A172 (cell line): ENCODE measurements at regions not wholly inside any gene's neighbourhood (a gene's known extent, or its start where the extent isn't known, plus 50 kb on each side); places are given as distances from the start of the nearest gene placed in this dataset.

Source experiments
- DNase-seq: peaks from one replicate; pipeline ENCODE4 v3.0.0-alpha.2; 2015; ENCODE audit warnings: low spot score

DNA sequence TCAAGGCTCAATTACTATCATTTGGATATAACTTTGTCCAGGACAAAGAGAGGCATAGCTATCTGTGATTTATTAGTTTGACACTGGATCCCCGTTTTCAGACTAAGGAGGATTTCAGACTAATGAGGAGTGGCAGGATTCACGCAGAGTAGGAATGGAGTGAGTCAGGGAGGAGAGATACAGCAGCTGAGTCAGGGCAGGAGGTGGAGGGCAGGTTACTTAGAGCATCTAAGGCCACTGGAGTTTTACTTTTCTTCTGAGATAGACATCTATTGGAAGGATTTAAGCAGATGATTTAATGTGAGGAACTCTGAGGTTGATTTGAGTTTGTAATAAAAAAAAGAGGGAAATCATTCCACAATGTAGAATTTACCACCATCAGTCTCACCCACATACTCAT is 110.6 kb downstream of the RPIA start:
- DNase-seq: peak; percentile 45

GRCh38 chr2:88807237-88807962 is 115.9 kb downstream of the RPIA start:
- DNase-seq: no peak

GRCh38 chr2:88808083-88808482 is 116.6 kb downstream of the RPIA start:
- DNase-seq: no peak

- no peak for DNase-seq
Measured at GRCh38 chr2:88808652-88809051, 117.2 kb downstream of the RPIA start.

- no peak for DNase-seq
Measured at GRCh38 chr2:88809216-88809615, 117.7 kb downstream of the RPIA start.

DNA sequence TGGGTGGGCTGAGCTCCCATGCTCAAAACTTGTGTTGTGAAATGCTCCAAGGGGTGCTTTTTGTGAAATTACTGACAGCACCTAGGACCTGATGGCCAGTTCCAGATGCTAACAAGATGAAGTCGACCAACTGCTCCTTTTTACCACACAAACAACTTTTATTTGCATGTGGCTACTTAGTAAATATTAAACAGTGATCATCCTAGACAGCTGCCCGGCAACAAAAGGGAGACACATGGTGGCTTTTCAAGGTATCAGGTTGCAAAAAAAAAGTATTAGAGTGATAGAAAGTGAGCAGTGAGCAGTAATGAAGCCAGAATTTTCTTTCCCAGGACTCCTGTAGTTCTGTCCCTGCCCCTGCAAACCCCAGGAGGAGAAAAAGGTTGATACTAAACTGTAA is 118.5 kb downstream of the RPIA start:
- DNase-seq: no peak

GRCh38 chr2:88810488-88810887 is 119.0 kb downstream of the RPIA start:
- no peak for DNase-seq

DNA sequence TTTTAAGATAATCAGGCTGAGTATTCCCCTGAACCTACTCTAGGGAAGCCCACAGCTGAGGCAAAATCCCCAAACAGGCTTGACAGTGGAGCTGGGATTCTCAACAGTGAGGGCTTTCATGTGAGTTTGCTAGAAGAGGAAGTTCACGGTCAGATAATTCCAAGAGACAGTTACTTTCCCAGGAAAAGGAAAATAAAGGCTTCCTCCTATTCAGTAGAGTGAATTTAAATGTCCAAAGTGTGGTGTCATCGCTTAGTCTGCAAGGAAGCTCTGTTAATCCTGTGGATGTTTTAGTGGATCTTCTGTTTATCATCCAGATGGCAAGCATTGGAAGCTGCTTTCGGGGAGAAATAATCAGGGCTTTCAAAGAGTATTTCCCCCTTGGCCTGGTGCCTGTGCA is 119.8 kb downstream of the RPIA start:
- DNase-seq: no peak

- no peak for DNase-seq
Measured at GRCh38 chr2:88811681-88812080, 120.2 kb downstream of the RPIA start.

GRCh38 chr2:88813612-88814011 is 122.1 kb downstream of the RPIA start:
- no peak for DNase-seq

- no peak for DNase-seq
Measured at GRCh38 chr2:88815282-88815681, 123.8 kb downstream of the RPIA start.

DNA sequence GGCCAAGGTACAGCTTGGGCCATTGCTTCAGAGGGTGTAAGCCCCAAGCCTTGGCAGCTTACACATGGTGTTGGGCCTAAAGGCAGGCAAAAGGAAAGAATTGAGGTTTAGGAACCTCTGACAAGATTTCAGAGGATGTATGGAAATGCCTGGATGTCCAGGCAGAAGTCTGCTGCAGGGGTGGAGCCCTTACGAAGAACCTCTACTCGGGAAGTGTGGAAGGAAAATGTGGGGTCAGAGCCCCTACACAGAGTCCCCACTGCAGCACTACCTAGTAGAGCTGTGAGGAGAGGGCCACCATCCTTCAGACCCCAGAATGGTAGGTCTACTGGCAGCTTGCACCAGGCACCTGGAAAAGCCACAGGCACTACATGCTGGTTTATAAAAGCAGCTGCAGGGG is 124.2 kb downstream of the RPIA start:
- no peak for DNase-seq

DNA sequence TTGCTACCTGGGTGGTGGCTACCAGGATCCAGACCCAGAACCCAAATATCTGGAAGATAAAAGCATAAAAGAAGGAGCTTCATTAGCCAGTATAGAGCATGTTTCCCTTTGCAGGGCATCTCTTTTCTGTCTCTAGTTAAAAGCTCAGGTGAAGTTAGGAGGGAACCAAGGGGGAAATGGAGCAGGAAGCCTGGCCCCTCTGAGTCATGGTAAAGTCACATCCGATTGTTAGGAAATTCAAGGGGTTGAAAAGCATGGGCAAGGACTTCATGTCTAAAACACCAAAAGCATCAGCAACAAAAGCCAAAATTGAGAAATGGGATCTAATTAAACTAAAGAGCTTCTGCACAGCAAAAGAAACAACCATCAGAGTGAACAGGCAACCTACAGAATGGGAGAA is 126.9 kb downstream of the RPIA start:
- DNase-seq: peak; percentile 13

DNA sequence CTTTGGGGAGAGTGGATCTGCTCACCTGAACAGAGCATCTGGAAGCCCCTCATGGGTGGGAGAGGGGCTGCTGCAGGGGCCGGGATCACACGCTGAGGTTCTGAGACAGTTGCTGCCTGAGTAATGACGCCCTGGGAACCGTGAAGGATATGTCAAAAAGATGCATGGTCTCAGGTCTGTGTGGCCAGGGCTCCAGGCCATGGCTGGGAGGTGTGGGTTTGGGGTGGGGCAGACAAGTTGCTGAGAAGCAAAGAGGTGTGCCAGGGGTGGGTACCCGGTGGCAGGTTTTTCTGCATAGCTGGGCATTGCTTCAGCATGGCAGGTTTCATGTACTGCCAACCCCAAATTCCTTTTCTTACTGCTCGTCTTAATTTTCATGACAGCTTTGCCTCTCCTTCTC is 133.5 kb downstream of the RPIA start:
- DNase-seq: no peak

- DNase-seq: no peak
Measured at GRCh38 chr2:88826399-88826798, 134.9 kb downstream of the RPIA start.

- no peak for DNase-seq
Measured at GRCh38 chr2:88827821-88828220, 136.3 kb downstream of the RPIA start.

GRCh38 chr2:88828397-88829137 is 137.1 kb downstream of the RPIA start:
- peak; percentile 25 for DNase-seq

DNA sequence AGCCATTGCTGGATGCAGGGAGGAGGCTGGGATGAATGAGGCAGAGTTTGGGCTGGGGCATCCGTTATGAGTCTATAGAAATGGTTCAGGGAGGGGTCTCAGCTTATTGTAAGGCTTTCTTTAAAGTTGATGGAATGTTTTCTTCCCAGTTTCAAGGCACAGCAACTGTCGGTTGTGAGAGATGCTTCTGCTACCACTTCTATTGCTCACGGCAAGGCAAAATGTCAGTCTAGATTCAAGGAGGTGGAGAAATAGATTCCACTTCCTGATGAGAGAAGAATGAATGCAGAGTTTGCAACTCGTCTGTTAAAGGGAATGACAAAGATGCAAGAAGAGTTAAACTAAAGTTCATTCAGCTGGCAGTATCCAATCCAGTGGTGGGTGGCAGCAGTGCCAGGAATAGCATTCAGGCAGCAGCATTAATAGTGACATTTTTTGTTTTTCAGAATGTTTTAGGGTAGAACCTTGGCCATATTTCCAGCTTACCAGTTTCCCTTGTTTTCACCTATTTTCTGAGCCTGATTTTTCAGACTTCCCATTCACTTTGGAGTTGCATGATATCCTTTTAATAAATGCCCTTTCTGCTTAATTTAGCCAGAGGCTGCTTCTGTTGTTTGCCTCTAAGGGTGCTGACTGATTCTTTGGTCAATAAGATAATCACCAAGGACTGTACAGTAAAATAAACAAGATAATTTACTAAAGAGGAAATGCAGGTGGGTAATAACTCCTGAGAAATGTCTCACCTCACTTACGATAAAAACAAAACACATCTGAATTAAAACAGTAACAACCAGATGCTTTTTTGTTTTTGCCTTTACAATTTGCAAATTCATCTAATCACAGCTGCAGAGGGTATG is 138.4 kb downstream of the RPIA start:
- DNase-seq: no peak

DNA sequence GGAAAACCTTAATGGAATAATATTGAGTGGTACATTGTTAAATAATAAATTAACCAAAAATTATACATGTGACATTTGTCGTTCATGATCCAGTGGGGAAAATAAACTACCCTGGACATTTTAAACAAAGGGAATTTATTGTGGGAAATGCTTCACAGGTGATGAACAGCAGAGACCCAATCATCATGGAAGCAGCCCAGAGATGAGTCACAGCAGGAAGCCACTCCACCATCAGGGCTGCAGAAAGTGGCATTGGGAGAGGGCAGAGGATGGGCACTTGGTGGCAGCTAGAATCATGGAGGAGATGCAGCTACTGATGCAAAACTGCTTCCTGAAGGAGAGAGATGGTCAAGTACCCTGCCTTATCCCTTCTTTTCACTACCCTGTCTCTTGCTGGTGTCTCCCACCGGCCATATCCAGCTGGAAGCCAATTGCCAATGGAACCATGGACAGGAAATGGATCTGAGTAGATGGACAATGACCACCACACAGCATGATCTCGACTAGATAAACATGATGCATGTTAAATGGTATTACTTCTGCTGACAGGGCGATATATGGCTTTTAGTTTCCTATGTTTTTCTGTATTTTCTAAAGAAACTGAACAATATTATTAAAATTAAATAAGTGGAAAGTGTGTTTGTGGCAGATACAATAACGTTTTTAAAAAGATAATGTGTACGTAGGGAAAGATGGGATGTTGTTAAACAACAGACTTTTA is 139.8 kb downstream of the RPIA start:
- DNase-seq: peak; percentile 55

GRCh38 chr2:88831792-88832248 is 140.3 kb downstream of the RPIA start:
- peak; percentile 27 for DNase-seq

GRCh38 chr2:88832311-88832991 is 141.0 kb downstream of the RPIA start:
- no peak for DNase-seq
